Loucy (cell line): ENCODE measurements at regions not wholly inside any gene's neighbourhood (a gene's known extent, or its start where the extent isn't known, plus 50 kb on each side); places are given as distances from the start of the nearest gene placed in this dataset.

ENCODE experiments used
- H2AFZ ChIP-seq: fragments of 200-600 bp; sonication (generic); 2 replicates; pipeline ENCODE4 v1.6.0; 2016; ENCODE audit warnings: antibody characterized with exemption, mild to moderate bottlenecking, low read length, moderate library complexity
- H3F3A ChIP-seq: fragments of 200-600 bp; 2 replicates; pipeline ENCODE4 v1.6.0; 2016; ENCODE audit warnings: antibody characterized with exemption, low read depth, mild to moderate bottlenecking
- H3K27me3 ChIP-seq: fragments of 200-600 bp; sonication (generic); 2 replicates; pipeline ENCODE4 v1.6.1; 2014; ENCODE audit warnings: low read length, mild to moderate bottlenecking; ENCODE audit not compliant: insufficient read depth, poor library complexity, severe bottlenecking
- H3K36me3 ChIP-seq: fragments of 200-600 bp; sonication (generic); 2 replicates; pipeline ENCODE4 v1.6.1; 2016; ENCODE audit warnings: low read length; ENCODE audit not compliant: insufficient read depth
- H3K4me1 ChIP-seq: fragments of 200-600 bp; sonication (generic); 2 replicates; pipeline ENCODE4 v1.5.1; 2014; ENCODE audit warnings: low read length, mild to moderate bottlenecking; ENCODE audit not compliant: insufficient read depth, poor library complexity, severe bottlenecking
- H3K4me2 ChIP-seq: fragments of 200-600 bp; sonication (generic); 2 replicates; pipeline ENCODE4 v1.6.0; 2014; ENCODE audit warnings: antibody characterized with exemption, low read length, low read depth, mild to moderate bottlenecking; ENCODE audit not compliant: poor library complexity, severe bottlenecking
- H3K4me3 ChIP-seq: fragments of 200-600 bp; sonication (generic); 2 replicates; pipeline ENCODE4 v1.5.1; 2014; ENCODE audit warnings: low read length, mild to moderate bottlenecking, mixed read lengths; ENCODE audit not compliant: poor library complexity, severe bottlenecking
- H3K79me2 ChIP-seq: fragments of 200-600 bp; sonication (generic); 2 replicates; pipeline ENCODE4 v1.6.1; 2014; ENCODE audit warnings: low read length; ENCODE audit not compliant: insufficient read depth
- H3K9ac ChIP-seq: fragments of 200-600 bp; sonication (generic); 2 replicates; pipeline ENCODE4 v1.6.0; 2014; ENCODE audit warnings: mild to moderate bottlenecking, low read depth, low read length, moderate library complexity; ENCODE audit not compliant: poor library complexity, severe bottlenecking
- H3K9me2 ChIP-seq: fragments of 200-600 bp; sonication (generic); replicated peaks from 2 replicates; pipeline ENCODE4 v1.6.1; 2016; ENCODE audit warnings: low read depth, low read length, mixed read lengths
- H3K9me3 ChIP-seq: fragments of 200-600 bp; sonication (generic); 2 replicates; pipeline ENCODE4 v1.6.1; 2014; ENCODE audit warnings: mild to moderate bottlenecking, antibody characterized with exemption, low read length, low read depth; ENCODE audit not compliant: insufficient read depth
- H4K20me1 ChIP-seq: fragments of 200-600 bp; sonication (generic); 2 replicates; pipeline ENCODE4 v1.6.0; 2014; ENCODE audit warnings: antibody characterized with exemption, low read length, mild to moderate bottlenecking; ENCODE audit not compliant: insufficient read depth, poor library complexity, severe bottlenecking
- CTCF ChIP-seq: fragments of 200-600 bp; sonication (generic); conservative IDR thresholded peaks from 2 replicates; pipeline ENCODE4 v1.5.1; 2014; ENCODE audit warnings: mild to moderate bottlenecking, antibody characterized with exemption, low read length
- EZH2phosphoT487 ChIP-seq: fragments of 200-600 bp; IDR thresholded peaks from 2 replicates; pipeline ENCODE4 v1.6.1; 2018; ENCODE audit warnings: antibody characterized with exemption, mild to moderate bottlenecking, moderate library complexity, borderline replicate concordance

- H3F3A ChIP-seq: no peaks in the 10 kb centered on the region
- no peak overlapping the region for H3K9ac ChIP-seq
- no peaks in the 10 kb centered on the region for H3K79me2 ChIP-seq
- no peak overlapping the region for H3K4me3 ChIP-seq
- no peaks in the 10 kb centered on the region for H4K20me1 ChIP-seq
- H3K27me3 ChIP-seq: no peaks in the 10 kb centered on the region
- no peak overlapping the region for H3K4me2 ChIP-seq
- H3K9me2 ChIP-seq: no peaks in the 10 kb centered on the region
- TF ChIP-seq EZH2phosphoT487: no peak
- TF ChIP-seq CTCF: no peak
- H3K36me3 ChIP-seq: no peaks in the 10 kb centered on the region
- H3K4me1 ChIP-seq: peaks cover 29% of the 10 kb centered on the region
- no peak overlapping the region for H2AFZ ChIP-seq
- H3K9me3 ChIP-seq: no peaks in the 10 kb centered on the region
Measured at GRCh38 chr17:69605571-69605970, 191.1 kb downstream of the MAP2K6 start.

GRCh38 chr17:69606142-69606800 lies 191.8 kb downstream of the MAP2K6 start:
- Histone ChIP-seq H3K4me1 (peaks cover 29% of the 10 kb centered on the region), H3K79me2 (no peaks in the 10 kb centered on the region), H3K4me2 (no peak overlapping the region), H3K9me2 (no peaks in the 10 kb centered on the region), H3F3A (no peaks in the 10 kb centered on the region), H4K20me1 (no peaks in the 10 kb centered on the region), H3K9ac (no peak overlapping the region), H3K27me3 (no peaks in the 10 kb centered on the region), H3K9me3 (no peaks in the 10 kb centered on the region), H3K36me3 (no peaks in the 10 kb centered on the region), H3K4me3 (no peak overlapping the region), H2AFZ (no peak overlapping the region)
- TF ChIP-seq EZH2phosphoT487 (no peak), CTCF (no peak)

GRCh38 chr17:69607162-69607834 lies 192.8 kb downstream of the MAP2K6 start:
- H3K36me3 ChIP-seq: no peaks in the 10 kb centered on the region
- no peaks in the 10 kb centered on the region for H3F3A ChIP-seq
- no peak overlapping the region for H3K4me2 ChIP-seq
- no peaks in the 10 kb centered on the region for H4K20me1 ChIP-seq
- no peak overlapping the region for H3K4me3 ChIP-seq
- no peaks in the 10 kb centered on the region for H3K79me2 ChIP-seq
- H3K9ac ChIP-seq: peak overlapping the region; percentile 69
- no peaks in the 10 kb centered on the region for H3K9me3 ChIP-seq
- peaks cover 24% of the 10 kb centered on the region for H3K4me1 ChIP-seq
- H3K9me2 ChIP-seq: no peaks in the 10 kb centered on the region
- TF ChIP-seq EZH2phosphoT487 (no peak), CTCF (peak; percentile 93)
- no peak overlapping the region for H2AFZ ChIP-seq
- H3K27me3 ChIP-seq: no peaks in the 10 kb centered on the region
